ENCODE measurements at regions not wholly inside any gene's neighbourhood (a gene's known extent, or its start where the extent isn't known, plus 50 kb on each side); places are given as distances from the start of the nearest gene placed in this dataset.

DNA sequence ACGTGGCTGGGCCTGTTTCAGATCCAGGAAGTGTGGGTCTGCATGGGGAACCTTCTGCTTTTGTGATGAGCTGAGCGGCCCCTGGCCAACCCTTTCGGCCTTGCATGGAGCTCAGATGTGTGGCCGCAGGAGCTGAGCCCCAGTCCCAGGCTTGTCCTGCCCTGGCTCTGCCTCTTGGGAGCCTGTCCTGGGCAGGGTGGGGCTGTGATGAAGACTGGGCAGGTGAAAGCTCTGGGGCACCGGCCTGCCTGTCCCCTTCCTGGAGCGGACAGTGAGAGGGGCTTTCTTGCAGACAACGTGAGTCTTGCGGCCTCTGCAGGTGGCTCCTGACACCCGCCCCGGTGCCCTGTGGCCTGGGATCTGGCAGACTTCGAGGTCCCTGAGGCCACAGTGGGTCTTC lies 1296.6 kb downstream of the BRD1 start:
- no peak for TF ChIP-seq POLR2A (IDR thresholded peaks at IDR 0.05)
- TF ChIP-seq, protein P1, sequence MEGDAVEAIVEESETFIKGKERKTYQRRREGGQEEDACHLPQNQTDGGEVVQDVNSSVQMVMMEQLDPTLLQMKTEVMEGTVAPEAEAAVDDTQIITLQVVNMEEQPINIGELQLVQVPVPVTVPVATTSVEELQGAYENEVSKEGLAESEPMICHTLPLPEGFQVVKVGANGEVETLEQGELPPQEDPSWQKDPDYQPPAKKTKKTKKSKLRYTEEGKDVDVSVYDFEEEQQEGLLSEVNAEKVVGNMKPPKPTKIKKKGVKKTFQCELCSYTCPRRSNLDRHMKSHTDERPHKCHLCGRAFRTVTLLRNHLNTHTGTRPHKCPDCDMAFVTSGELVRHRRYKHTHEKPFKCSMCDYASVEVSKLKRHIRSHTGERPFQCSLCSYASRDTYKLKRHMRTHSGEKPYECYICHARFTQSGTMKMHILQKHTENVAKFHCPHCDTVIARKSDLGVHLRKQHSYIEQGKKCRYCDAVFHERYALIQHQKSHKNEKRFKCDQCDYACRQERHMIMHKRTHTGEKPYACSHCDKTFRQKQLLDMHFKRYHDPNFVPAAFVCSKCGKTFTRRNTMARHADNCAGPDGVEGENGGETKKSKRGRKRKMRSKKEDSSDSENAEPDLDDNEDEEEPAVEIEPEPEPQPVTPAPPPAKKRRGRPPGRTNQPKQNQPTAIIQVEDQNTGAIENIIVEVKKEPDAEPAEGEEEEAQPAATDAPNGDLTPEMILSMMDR (IDR thresholded peaks at IDR 0.05): no peak

Measured in heart left ventricle (tissue), 13 donors.